Osteocyte (in vitro differentiated cells): ENCODE measurements at regions not wholly inside any gene's neighbourhood (a gene's known extent, or its start where the extent isn't known, plus 50 kb on each side); places are given as distances from the start of the nearest gene placed in this dataset.
"Not testable (repeated sequence)": the region's sequence is repeated elsewhere in the genome, so short reads cannot be mapped to it uniquely, and the experiment has no call there.

ENCODE experiments used
- DNase-seq: peaks from one replicate; pipeline ENCODE4 v3.0.0; 2021; ENCODE audit warnings: mixed read lengths; ENCODE audit not compliant: unreplicated experiment; ENCODE audit errors: extremely low spot score
- H3K27ac Mint-ChIP-seq: one replicate; pipeline ENCODE4 v1.8.0; 2021; ENCODE audit warnings: mild to moderate bottlenecking, mixed read lengths; ENCODE audit not compliant: unreplicated experiment
- H3K27me3 Mint-ChIP-seq: one replicate; pipeline ENCODE4 v1.8.0; 2021; ENCODE audit warnings: mixed read lengths; ENCODE audit not compliant: unreplicated experiment
- H3K36me3 Mint-ChIP-seq: one replicate; pipeline ENCODE4 v1.8.0; 2021; ENCODE audit warnings: mixed read lengths; ENCODE audit not compliant: unreplicated experiment
- H3K4me1 Mint-ChIP-seq: one replicate; pipeline ENCODE4 v1.8.0; 2021; ENCODE audit warnings: mixed read lengths; ENCODE audit not compliant: unreplicated experiment
- H3K4me3 Mint-ChIP-seq: one replicate; pipeline ENCODE4 v1.8.0; 2021; ENCODE audit warnings: mild to moderate bottlenecking, moderate library complexity, mixed read lengths; ENCODE audit not compliant: unreplicated experiment
- H3K9me3 Mint-ChIP-seq: one replicate; pipeline ENCODE4 v1.8.0; 2021; ENCODE audit warnings: mixed read lengths; ENCODE audit not compliant: unreplicated experiment
- TF ChIP-seq, protein P1 (sequence below): fragments of 200-600 bp; sonication (generic); IDR thresholded peaks from 2 replicates; pipeline ENCODE4 v1.5.0; 2021; ENCODE audit warnings: antibody characterized with exemption, mild to moderate bottlenecking, moderate library complexity

GRCh38 chr10:91745090-91745831, 53.0 kb upstream of the TNKS2 start:
- H3K27me3 Mint-ChIP-seq: no peaks in the 10 kb centered on the region
- H3K9me3 Mint-ChIP-seq: peaks cover 12% of the 10 kb centered on the region
- H3K4me3 Mint-ChIP-seq: no peak overlapping the region
- DNase-seq: no peak
- peaks cover 18% of the 10 kb centered on the region for H3K4me1 Mint-ChIP-seq
- H3K27ac Mint-ChIP-seq: no peak overlapping the region
- peaks cover 10% of the 10 kb centered on the region for H3K36me3 Mint-ChIP-seq
- TF ChIP-seq, protein P1, sequence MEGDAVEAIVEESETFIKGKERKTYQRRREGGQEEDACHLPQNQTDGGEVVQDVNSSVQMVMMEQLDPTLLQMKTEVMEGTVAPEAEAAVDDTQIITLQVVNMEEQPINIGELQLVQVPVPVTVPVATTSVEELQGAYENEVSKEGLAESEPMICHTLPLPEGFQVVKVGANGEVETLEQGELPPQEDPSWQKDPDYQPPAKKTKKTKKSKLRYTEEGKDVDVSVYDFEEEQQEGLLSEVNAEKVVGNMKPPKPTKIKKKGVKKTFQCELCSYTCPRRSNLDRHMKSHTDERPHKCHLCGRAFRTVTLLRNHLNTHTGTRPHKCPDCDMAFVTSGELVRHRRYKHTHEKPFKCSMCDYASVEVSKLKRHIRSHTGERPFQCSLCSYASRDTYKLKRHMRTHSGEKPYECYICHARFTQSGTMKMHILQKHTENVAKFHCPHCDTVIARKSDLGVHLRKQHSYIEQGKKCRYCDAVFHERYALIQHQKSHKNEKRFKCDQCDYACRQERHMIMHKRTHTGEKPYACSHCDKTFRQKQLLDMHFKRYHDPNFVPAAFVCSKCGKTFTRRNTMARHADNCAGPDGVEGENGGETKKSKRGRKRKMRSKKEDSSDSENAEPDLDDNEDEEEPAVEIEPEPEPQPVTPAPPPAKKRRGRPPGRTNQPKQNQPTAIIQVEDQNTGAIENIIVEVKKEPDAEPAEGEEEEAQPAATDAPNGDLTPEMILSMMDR: peak; percentile 47

DNA sequence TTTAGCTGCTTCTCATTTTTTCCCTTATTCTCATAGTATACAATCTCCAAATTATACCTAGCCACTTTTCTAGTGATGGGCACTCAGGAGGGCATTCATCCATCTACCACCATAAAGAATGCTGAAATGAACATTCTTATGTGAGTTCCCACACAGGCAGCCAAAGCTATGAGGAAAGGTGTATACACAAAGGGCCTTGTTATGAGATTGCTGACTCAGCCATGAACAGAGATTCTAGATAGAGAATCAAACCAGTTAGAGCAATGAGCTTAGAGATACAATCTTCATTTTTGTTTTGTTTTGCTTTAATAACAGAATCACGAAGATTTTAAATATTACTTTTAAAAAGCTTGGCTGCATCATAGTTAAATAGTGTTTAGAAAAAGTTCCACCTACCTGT, 54.8 kb upstream of the TNKS2 start:
- H3K36me3 Mint-ChIP-seq: peaks cover 16% of the 10 kb centered on the region
- H3K9me3 Mint-ChIP-seq: peaks cover 19% of the 10 kb centered on the region
- DNase-seq: no peak
- no peak overlapping the region for H3K27ac Mint-ChIP-seq
- peaks cover 13% of the 10 kb centered on the region for H3K27me3 Mint-ChIP-seq
- TF ChIP-seq, protein P1: no peak
- H3K4me3 Mint-ChIP-seq: no peak overlapping the region
- H3K4me1 Mint-ChIP-seq: peaks cover 18% of the 10 kb centered on the region

- TF ChIP-seq, protein P1: no peak
- peaks cover 16% of the 10 kb centered on the region for H3K36me3 Mint-ChIP-seq
- peaks cover 25% of the 10 kb centered on the region for H3K27me3 Mint-ChIP-seq
- peaks cover 19% of the 10 kb centered on the region for H3K9me3 Mint-ChIP-seq
- H3K4me3 Mint-ChIP-seq: peak overlapping the region; percentile 15
- peaks cover 18% of the 10 kb centered on the region for H3K4me1 Mint-ChIP-seq
- no peak for DNase-seq
- H3K27ac Mint-ChIP-seq: peak overlapping the region; percentile 62
Observed at GRCh38 chr10:91742229-91742628, 56.0 kb upstream of the TNKS2 start.

- Mint-ChIP-seq H3K4me1 (peaks cover 18% of the 10 kb centered on the region), H3K36me3 (peaks cover 15% of the 10 kb centered on the region), H3K9me3 (peaks cover 16% of the 10 kb centered on the region), H3K27me3 (peaks cover 34% of the 10 kb centered on the region), H3K4me3 (no peak overlapping the region), H3K27ac (peak overlapping the region; percentile 9)
- no peak for DNase-seq
- TF ChIP-seq, protein P1: no peak
Observed at GRCh38 chr10:91741356-91741755, 56.9 kb upstream of the TNKS2 start.

DNA sequence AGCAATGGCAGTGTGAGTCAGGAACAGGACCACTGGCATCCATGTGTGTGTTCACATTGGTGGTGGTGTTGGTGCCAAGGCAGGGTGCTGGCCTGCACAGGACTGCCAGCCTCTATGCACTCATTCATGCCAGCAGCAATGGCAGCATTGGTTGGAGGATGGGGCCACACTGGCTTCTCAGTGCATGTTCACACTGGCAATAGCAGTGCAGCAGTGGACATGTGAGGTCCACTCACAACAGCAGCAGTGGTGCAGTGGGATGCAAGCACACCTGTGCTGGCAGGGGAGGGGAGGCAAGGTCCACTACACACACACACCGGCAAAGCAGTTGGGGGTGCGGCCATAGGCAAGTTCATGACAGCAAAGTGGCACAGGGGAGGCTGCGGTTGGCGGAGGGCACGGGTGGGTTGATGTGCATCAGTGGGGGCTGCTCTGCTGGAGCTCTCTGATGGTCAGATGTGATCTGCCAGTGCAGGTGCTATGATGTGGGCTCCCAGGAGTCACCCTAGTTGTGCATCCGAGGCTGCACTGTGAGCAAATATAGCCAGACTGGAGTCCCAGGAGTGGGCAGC, 57.8 kb upstream of the TNKS2 start:
- peaks cover 7% of the 10 kb centered on the region for H3K9me3 Mint-ChIP-seq
- peaks cover 7% of the 10 kb centered on the region for H3K36me3 Mint-ChIP-seq
- H3K27me3 Mint-ChIP-seq: peaks cover 43% of the 10 kb centered on the region
- TF ChIP-seq, protein P1: no peak
- no peak overlapping the region for H3K4me3 Mint-ChIP-seq
- peaks cover 18% of the 10 kb centered on the region for H3K4me1 Mint-ChIP-seq
- no peak for DNase-seq
- H3K27ac Mint-ChIP-seq: no peak overlapping the region

GRCh38 chr10:91732265-91732664, 66.0 kb upstream of the TNKS2 start:
- H3K9me3 Mint-ChIP-seq, DNase-seq, H3K4me1 Mint-ChIP-seq, H3K4me3 Mint-ChIP-seq, H3K36me3 Mint-ChIP-seq, H3K27ac Mint-ChIP-seq: not testable (repeated sequence)
- H3K27me3 Mint-ChIP-seq: peaks cover 34% of the 10 kb centered on the region

GRCh38 chr10:91729339-91729738, 68.9 kb upstream of the TNKS2 start:
- H3K27me3 Mint-ChIP-seq, DNase-seq, H3K4me3 Mint-ChIP-seq, H3K4me1 Mint-ChIP-seq, H3K27ac Mint-ChIP-seq, H3K9me3 Mint-ChIP-seq, H3K36me3 Mint-ChIP-seq: not testable (repeated sequence)
